ENCODE measurements at regions not wholly inside any gene's neighbourhood (a gene's known extent, or its start where the extent isn't known, plus 50 kb on each side); places are given as distances from the start of the nearest gene placed in this dataset.

DNA sequence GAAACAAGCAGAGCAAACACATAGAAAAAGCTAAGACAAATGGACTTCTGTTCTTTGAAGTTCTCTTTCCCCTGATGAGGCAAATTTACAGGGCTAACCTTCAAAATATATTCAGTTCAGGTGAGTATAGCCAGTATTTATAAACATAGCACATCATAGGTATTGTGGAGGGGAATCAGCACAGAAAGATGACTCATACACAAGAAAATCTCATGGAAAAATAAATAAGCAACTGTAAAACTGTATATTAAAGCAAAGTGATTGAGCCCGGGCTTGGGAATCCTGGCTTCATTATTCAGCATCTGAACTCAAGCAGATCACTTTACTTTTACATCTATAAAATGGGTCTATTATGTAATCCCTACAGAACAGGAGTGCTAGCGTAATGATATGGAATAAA is 173.5 kb upstream of the PAPPA start:
- Histone ChIP-seq H3K27ac (no peak overlapping the region), H3K27me3 (no peaks in the 10 kb centered on the region), H3K36me3 (no peaks in the 10 kb centered on the region), H3K9me3 (no peaks in the 10 kb centered on the region), H3K4me1 (no peaks in the 10 kb centered on the region), H3K4me3 (no peak overlapping the region)
- no peak for TF ChIP-seq CTCF (IDR thresholded peaks at IDR 0.05)
- intact Hi-C loops (cut with DNase I) = no loop called here
- DNase-seq (no peak), ATAC-seq (no peak)

- H3K4me1 ChIP-seq = no peaks in the 10 kb centered on the region
- no peak for DNase-seq
- no peak overlapping the region for H3K4me3 ChIP-seq
- intact Hi-C loops (cut with DNase I) = no loop called here
- peak; percentile 75 for ATAC-seq
- no peaks in the 10 kb centered on the region for H3K27me3 ChIP-seq
- no peaks in the 10 kb centered on the region for H3K36me3 ChIP-seq
- H3K9me3 ChIP-seq = no peaks in the 10 kb centered on the region
- H3K27ac ChIP-seq = no peak overlapping the region
- TF ChIP-seq CTCF (IDR thresholded peaks at IDR 0.05) = no peak
Observed at GRCh38 chr9:115980502-115980901, 173.1 kb upstream of the PAPPA start.

DNA sequence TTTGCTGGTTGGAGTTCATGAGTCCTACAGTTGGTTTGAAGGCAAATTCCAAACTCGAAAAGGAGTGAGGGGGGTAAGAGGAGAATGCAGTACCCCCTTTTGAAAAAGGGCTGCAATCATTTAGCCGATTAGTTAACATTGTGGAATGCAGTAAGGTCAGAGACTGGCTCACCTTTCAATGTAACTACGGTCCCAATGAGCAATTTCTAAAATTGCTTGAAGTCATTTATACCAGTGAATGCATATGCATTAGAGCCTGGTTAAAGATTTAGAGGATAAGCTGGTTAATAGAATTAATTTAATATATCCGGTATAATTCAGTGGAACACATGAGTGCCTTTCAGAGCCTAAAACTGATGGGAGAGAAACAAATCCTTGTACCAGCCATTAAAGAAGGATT is 172.6 kb upstream of the PAPPA start:
- Histone ChIP-seq H3K9me3 (no peaks in the 10 kb centered on the region), H3K4me3 (no peak overlapping the region), H3K4me1 (no peaks in the 10 kb centered on the region), H3K27ac (no peak overlapping the region), H3K36me3 (no peaks in the 10 kb centered on the region), H3K27me3 (no peaks in the 10 kb centered on the region)
- no peak for DNase-seq
- intact Hi-C loops (cut with DNase I) = no loop called here
- no peak for TF ChIP-seq CTCF (IDR thresholded peaks at IDR 0.05)
- no peak for ATAC-seq

DNA sequence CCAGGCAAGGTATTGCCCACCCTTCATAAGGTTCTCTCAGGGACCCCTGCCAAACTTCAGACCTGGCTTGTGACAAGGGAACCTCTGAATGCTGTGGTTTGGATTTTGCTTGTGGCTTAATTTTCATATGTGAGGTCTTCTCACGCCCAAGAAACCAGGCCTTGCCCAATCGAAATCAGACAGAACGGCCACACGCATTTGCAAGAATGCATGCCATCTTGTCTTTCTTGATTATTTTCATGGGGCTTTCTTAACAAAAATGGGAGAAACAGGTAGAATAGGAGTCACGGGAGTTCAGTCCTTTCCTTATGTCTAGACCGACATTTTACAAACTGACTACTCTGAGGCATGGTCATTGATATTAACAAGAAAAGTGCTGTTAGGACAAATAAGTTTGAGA is 170.2 kb upstream of the PAPPA start:
- no peaks in the 10 kb centered on the region for H3K27me3 ChIP-seq
- DNase-seq (no peak), ATAC-seq (no peak)
- no peak overlapping the region for H3K4me3 ChIP-seq
- H3K27ac ChIP-seq = no peak overlapping the region
- no peaks in the 10 kb centered on the region for H3K36me3 ChIP-seq
- no peaks in the 10 kb centered on the region for H3K4me1 ChIP-seq
- H3K9me3 ChIP-seq = no peaks in the 10 kb centered on the region
- no peak for TF ChIP-seq CTCF (IDR thresholded peaks at IDR 0.05)
- intact Hi-C loops (cut with DNase I) = no loop called here

GRCh38 chr9:115985657-115986056 is 167.9 kb upstream of the PAPPA start:
- DNase-seq = no peak
- TF ChIP-seq CTCF (IDR thresholded peaks at IDR 0.05) = no peak

DNA sequence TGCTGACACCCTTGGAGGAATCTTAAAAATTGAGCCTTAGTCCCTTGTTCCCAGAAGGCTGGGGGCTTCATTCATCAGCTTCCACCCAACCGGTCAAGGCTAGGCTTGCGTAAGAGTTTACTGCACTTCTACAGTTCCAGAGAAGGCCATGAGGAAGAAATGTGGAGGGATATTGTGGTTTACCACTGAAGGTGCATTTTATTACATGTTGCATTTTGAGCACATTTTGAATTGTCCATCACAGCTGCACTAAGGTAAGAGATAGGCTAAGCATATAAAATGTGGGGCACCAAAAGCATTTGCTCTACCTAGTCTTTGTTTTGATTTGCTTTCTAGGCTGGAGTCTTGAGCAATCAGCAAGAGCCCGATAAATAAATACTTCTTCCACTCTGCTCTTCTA is 167.1 kb upstream of the PAPPA start:
- intact Hi-C loops (cut with DNase I) = no loop called here

More at GRCh38 chr9:115985657-115986056, 167.9 kb upstream of the PAPPA start:
- Histone ChIP-seq H3K36me3 (no peaks in the 10 kb centered on the region), H3K27me3 (no peaks in the 10 kb centered on the region), H3K9me3 (no peaks in the 10 kb centered on the region), H3K27ac (no peak overlapping the region), H3K4me3 (no peak overlapping the region), H3K4me1 (no peaks in the 10 kb centered on the region)
- intact Hi-C loops (cut with DNase I) = no loop called here
- ATAC-seq = no peak

More for the DNA sequence above, 167.1 kb upstream of the PAPPA start:
- Histone ChIP-seq H3K4me3 (no peak overlapping the region), H3K4me1 (no peaks in the 10 kb centered on the region), H3K27me3 (no peaks in the 10 kb centered on the region), H3K9me3 (no peaks in the 10 kb centered on the region), H3K36me3 (no peaks in the 10 kb centered on the region), H3K27ac (no peak overlapping the region)
- no peak for DNase-seq
- no peak for ATAC-seq
- no peak for TF ChIP-seq CTCF (IDR thresholded peaks at IDR 0.05)

Measured in upper lobe of right lung (tissue), 1 donor.